CD4-positive, alpha-beta T cell (primary cell): ENCODE measurements at regions not wholly inside any gene's neighbourhood (a gene's known extent, or its start where the extent isn't known, plus 50 kb on each side); places are given as distances from the start of the nearest gene placed in this dataset.

ENCODE experiments used
- ATAC-seq: fragments of 200-7000 bp; cut with Tn5 transposase; one replicate; pipeline ENCODE4 v1.10.0; 2022; ENCODE audit warnings: mild to moderate bottlenecking; ENCODE audit not compliant: poor library complexity
- CTCF ChIA-PET: fragments of 350-600 bp; sonication (Branson Sonifier 250); formaldehyde crosslinking; loops from one replicate; lab custom pipeline; 2021; ENCODE audit warnings: antibody characterized with exemption, inconsistent platforms; lab: Charles Lee
- POLR2A ChIA-PET: fragments of 350-600 bp; sonication (Branson Sonifier 250); formaldehyde crosslinking; loops from one replicate; lab custom pipeline; 2021; ENCODE audit warnings: antibody characterized with exemption, inconsistent platforms; lab: Charles Lee
- DNase-seq, 14 experiments: peaks; one replicate each; pipeline ENCODE4 v3.0.0-alpha.2; 2013 to 2020; ENCODE audit warnings: mixed read lengths in 2 of 14
- H3K27ac ChIP-seq, 2 donors: one replicate each; pipeline versions ENCODE4 v1.5.1 to v1.7.0; 2013; ENCODE audit warnings: low read length in 2 of 2, low read depth in 1 of 2, mild to moderate bottlenecking in 1 of 2
- H3K27me3 ChIP-seq, 2 experiments: 1 replicate in 1 of 2; 2 replicates in 1 of 2; pipeline versions ENCODE4 v1.6.1 to v1.7.0; 2013; ENCODE audit warnings: low read length in 2 of 2, control low read depth in 1 of 2, mild to moderate bottlenecking in 1 of 2, moderate library complexity in 1 of 2; ENCODE audit not compliant: insufficient read depth in 2 of 2, control insufficient read depth in 1 of 2
- H3K36me3 ChIP-seq: one replicate; pipeline ENCODE4 v1.6.1; 2013; ENCODE audit warnings: low read length, control low read depth; ENCODE audit not compliant: insufficient read depth
- H3K4me1 ChIP-seq: one replicate; pipeline ENCODE4 v1.6.1; 2013; ENCODE audit warnings: low read length, control low read depth; ENCODE audit not compliant: insufficient read depth
- H3K4me3 ChIP-seq: one replicate; pipeline ENCODE4 v1.5.1; 2013; ENCODE audit warnings: mild to moderate bottlenecking, low read length, moderate library complexity
- H3K9me3 ChIP-seq, 2 experiments: 1 replicate in 1 of 2; 2 replicates in 1 of 2; pipeline versions ENCODE4 v1.6.1 to v1.7.0; 2013; ENCODE audit warnings: low read length in 2 of 2, mild to moderate bottlenecking in 2 of 2, control low read depth in 1 of 2, moderate library complexity in 1 of 2; ENCODE audit not compliant: control insufficient read depth in 1 of 2, insufficient read depth in 1 of 2
- H3K27ac Mint-ChIP-seq: one replicate; pipeline ENCODE4 v1.8.0; 2020; ENCODE audit warnings: mixed read lengths
- H3K27me3 Mint-ChIP-seq: one replicate; pipeline ENCODE4 v1.8.0; 2021; ENCODE audit warnings: mixed read lengths
- H3K36me3 Mint-ChIP-seq: one replicate; pipeline ENCODE4 v1.8.0; 2021; ENCODE audit warnings: low read depth, mixed read lengths
- H3K4me1 Mint-ChIP-seq: one replicate; pipeline ENCODE4 v1.8.0; 2021; ENCODE audit warnings: low read depth, mixed read lengths
- H3K4me3 Mint-ChIP-seq: one replicate; pipeline ENCODE4 v1.8.0; 2020; ENCODE audit warnings: mild to moderate bottlenecking, mixed read lengths
- H3K9me3 Mint-ChIP-seq: one replicate; pipeline ENCODE4 v1.8.0; 2020; ENCODE audit warnings: mixed read lengths
- intact Hi-C, 2 experiments: fragments of 100-400 bp; cut with DNase I in 1 of 2; cut with micrococcal nuclease in 1 of 2; formaldehyde crosslinking; loops; one replicate each; pipeline versions ENCODE4 v1.15.1 to v1.9.0; 2023 to 2025; cut with DNase I, micrococcal nuclease
- TF ChIP-seq, protein P1 (sequence below): fragments of 200-600 bp; IDR thresholded peaks from one replicate; pipeline ENCODE4 v1.8.0; 2022; ENCODE audit warnings: antibody characterized with exemption, mild to moderate bottlenecking

DNA sequence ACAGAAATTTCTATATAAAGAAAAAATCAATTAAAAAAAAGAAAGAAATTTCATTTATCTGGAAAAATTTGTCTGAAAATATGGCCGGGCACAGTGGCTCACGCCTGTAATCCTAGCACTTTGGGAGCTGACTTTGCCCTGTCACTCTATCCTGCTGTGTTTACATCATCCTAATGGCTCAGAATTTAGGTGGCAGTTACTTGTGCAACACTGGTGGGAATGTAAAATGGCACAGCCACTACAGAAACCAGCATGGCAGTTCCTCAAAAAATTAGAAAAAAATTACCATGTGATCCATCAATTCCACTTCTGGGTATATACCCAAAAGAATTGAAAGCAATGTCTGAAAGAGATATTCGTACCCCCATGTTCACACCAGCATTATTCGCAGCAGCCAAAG is 405.2 kb upstream of the AUTS2 start:
- no peak for DNase-seq
- CTCF ChIA-PET: no interaction called here
- H3K36me3 Mint-ChIP-seq: no peaks in the 10 kb centered on the region
- Histone ChIP-seq H3K27me3 (no peaks in the 10 kb centered on the region), H3K27ac (no peak overlapping the region), H3K36me3 (no peaks in the 10 kb centered on the region), H3K9me3 (peaks cover 0 to 6% of the 10 kb centered on the region in 2 experiments), H3K4me1 (no peaks in the 10 kb centered on the region), H3K4me3 (no peak overlapping the region)
- peaks cover 4% of the 10 kb centered on the region for H3K4me1 Mint-ChIP-seq
- ATAC-seq: no peak
- POLR2A ChIA-PET: no interaction called here
- H3K27ac Mint-ChIP-seq: no peak overlapping the region
- no peaks in the 10 kb centered on the region for H3K27me3 Mint-ChIP-seq
- no peak overlapping the region for H3K4me3 Mint-ChIP-seq
- intact Hi-C loops: no loop called here
- peaks cover 5% of the 10 kb centered on the region for H3K9me3 Mint-ChIP-seq
- TF ChIP-seq, protein P1, sequence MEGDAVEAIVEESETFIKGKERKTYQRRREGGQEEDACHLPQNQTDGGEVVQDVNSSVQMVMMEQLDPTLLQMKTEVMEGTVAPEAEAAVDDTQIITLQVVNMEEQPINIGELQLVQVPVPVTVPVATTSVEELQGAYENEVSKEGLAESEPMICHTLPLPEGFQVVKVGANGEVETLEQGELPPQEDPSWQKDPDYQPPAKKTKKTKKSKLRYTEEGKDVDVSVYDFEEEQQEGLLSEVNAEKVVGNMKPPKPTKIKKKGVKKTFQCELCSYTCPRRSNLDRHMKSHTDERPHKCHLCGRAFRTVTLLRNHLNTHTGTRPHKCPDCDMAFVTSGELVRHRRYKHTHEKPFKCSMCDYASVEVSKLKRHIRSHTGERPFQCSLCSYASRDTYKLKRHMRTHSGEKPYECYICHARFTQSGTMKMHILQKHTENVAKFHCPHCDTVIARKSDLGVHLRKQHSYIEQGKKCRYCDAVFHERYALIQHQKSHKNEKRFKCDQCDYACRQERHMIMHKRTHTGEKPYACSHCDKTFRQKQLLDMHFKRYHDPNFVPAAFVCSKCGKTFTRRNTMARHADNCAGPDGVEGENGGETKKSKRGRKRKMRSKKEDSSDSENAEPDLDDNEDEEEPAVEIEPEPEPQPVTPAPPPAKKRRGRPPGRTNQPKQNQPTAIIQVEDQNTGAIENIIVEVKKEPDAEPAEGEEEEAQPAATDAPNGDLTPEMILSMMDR: no peak

DNA sequence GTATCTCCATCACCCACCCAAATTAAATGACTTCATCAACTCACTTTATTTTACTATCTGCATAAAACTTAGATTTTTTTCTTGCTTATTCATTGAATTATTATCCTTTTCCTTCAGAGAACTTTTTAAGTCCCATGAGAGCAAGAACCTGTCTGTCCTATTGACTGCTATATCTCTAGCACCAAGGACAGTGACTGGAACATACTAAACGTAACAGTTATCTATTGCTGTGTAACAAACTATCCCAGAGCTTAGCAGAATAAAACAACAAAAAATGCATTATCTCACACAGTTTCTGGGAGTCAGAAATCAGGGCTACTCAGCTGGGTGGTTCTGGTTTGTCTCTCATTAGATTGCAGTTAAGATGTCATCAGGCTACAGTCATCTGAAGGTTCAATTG is 401.7 kb upstream of the AUTS2 start:
- Histone ChIP-seq H3K4me1 (peaks cover 12% of the 10 kb centered on the region), H3K36me3 (no peaks in the 10 kb centered on the region), H3K27ac (no peak overlapping the region), H3K9me3 (peaks cover 6 to 14% of the 10 kb centered on the region in 2 experiments), H3K4me3 (no peak overlapping the region), H3K27me3 (no peaks in the 10 kb centered on the region)
- ATAC-seq (no peak), DNase-seq (no peak)
- TF ChIP-seq, protein P1: no peak
- intact Hi-C loops: no loop called here
- Mint-ChIP-seq H3K27ac (no peak overlapping the region), H3K4me3 (no peak overlapping the region), H3K9me3 (peaks cover 13% of the 10 kb centered on the region), H3K27me3 (no peaks in the 10 kb centered on the region), H3K4me1 (peaks cover 28% of the 10 kb centered on the region), H3K36me3 (no peaks in the 10 kb centered on the region)
- CTCF ChIA-PET: no interaction called here
- POLR2A ChIA-PET: no interaction called here

DNA sequence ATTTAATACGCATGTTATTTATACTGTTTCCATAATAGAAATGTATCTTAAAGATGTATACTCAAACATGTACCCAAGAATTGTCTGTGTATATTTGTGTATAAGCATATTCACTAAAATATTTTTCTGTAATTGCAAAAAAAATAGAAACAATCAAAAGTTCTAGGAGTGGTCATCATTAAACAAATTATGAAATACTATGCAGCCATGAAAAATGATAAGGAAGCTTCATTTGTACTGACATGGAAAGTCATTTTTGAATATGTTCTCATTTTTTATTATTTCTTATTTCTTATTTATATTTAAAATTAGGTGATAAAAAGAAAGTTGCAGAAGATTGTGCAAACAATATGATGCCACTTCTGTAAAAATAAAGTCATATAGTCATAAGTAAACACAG is 400.0 kb upstream of the AUTS2 start:
- intact Hi-C loops: no loop called here
- no peak for ATAC-seq
- CTCF ChIA-PET: no interaction called here
- Mint-ChIP-seq H3K27me3 (no peaks in the 10 kb centered on the region), H3K4me3 (no peak overlapping the region), H3K4me1 (peaks cover 34% of the 10 kb centered on the region), H3K27ac (no peak overlapping the region), H3K36me3 (no peaks in the 10 kb centered on the region), H3K9me3 (peaks cover 19% of the 10 kb centered on the region)
- Histone ChIP-seq H3K27me3 (no peaks in the 10 kb centered on the region), H3K4me1 (peaks cover 12% of the 10 kb centered on the region), H3K4me3 (no peak overlapping the region), H3K9me3 (peaks cover 3 to 14% of the 10 kb centered on the region in 2 experiments), H3K27ac (no peak overlapping the region), H3K36me3 (no peaks in the 10 kb centered on the region)
- no peak for DNase-seq
- POLR2A ChIA-PET: no interaction called here
- TF ChIP-seq, protein P1: no peak
